ENCODE measurements at regions not wholly inside any gene's neighbourhood (a gene's known extent, or its start where the extent isn't known, plus 50 kb on each side); places are given as distances from the start of the nearest gene placed in this dataset.

DNA sequence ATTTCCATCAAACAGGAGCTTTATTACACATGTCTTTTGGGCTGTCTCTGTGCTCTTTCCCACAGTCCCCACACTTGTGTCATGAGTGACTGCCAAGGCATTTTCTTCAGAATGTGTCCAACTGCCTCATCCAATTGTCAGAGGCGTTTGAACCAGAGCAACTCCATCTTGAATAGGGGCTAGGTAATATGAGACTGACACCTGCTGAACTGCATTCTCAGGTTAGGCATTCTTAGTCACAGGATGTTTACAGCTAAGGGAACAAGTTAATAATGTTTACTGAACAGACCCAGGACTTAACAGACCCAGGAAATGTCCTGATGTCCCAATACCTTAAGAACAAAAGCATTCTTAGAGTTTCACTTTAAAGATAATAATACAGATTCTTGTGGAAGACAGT is 595.5 kb downstream of the REEP3 start:
- TF ChIP-seq, protein P1, sequence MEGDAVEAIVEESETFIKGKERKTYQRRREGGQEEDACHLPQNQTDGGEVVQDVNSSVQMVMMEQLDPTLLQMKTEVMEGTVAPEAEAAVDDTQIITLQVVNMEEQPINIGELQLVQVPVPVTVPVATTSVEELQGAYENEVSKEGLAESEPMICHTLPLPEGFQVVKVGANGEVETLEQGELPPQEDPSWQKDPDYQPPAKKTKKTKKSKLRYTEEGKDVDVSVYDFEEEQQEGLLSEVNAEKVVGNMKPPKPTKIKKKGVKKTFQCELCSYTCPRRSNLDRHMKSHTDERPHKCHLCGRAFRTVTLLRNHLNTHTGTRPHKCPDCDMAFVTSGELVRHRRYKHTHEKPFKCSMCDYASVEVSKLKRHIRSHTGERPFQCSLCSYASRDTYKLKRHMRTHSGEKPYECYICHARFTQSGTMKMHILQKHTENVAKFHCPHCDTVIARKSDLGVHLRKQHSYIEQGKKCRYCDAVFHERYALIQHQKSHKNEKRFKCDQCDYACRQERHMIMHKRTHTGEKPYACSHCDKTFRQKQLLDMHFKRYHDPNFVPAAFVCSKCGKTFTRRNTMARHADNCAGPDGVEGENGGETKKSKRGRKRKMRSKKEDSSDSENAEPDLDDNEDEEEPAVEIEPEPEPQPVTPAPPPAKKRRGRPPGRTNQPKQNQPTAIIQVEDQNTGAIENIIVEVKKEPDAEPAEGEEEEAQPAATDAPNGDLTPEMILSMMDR (IDR thresholded peaks at IDR 0.05), result no peak
- TF ChIP-seq POLR2A (IDR thresholded peaks at IDR 0.05), result no peak

All from Peyer's patch (tissue), 4 donors.